ENCODE measurements at regions not wholly inside any gene's neighbourhood (a gene's known extent, or its start where the extent isn't known, plus 50 kb on each side); places are given as distances from the start of the nearest gene placed in this dataset.

GRCh38 chr6:24996269-24996836, 60.6 kb upstream of the RIPOR2 start:
- no peak for TF ChIP-seq CTCF (IDR thresholded peaks at IDR 0.05; ENCODE audit: low read depth, low read length, poor library complexity, severe bottlenecking)
- no peak for TF ChIP-seq EZH2phosphoT487 (IDR thresholded peaks at IDR 0.05; ENCODE audit: borderline replicate concordance, low read length)

All from DOHH2 (cell line).